ENCODE measurements at regions not wholly inside any gene's neighbourhood (a gene's known extent, or its start where the extent isn't known, plus 50 kb on each side); places are given as distances from the start of the nearest gene placed in this dataset.

- no peak for DNase-seq (ENCODE audit: low read depth)
- Histone ChIP-seq H3K4me3 (ENCODE audit: low read depth, low read length) (no peak overlapping the region), H3K27me3 (ENCODE audit: control insufficient read depth, insufficient read depth, low read length) (no peaks in the 10 kb centered on the region), H3K36me3 (ENCODE audit: control insufficient read depth, insufficient read depth, low read length) (no peaks in the 10 kb centered on the region)
- no peak for TF ChIP-seq CTCF (IDR thresholded peaks at IDR 0.05; ENCODE audit: insufficient read depth, low read length, severe bottlenecking)
- no peak for FAIRE-seq
These were observed 203.2 kb upstream of the PPP2R2D start for GRCh38 chr10:131697476-131698128.

GRCh38 chr10:131698232-131698631, 202.6 kb upstream of the PPP2R2D start:
- FAIRE-seq = no peak
- Histone ChIP-seq H3K4me3 (ENCODE audit: low read depth, low read length) (no peak overlapping the region), H3K27me3 (ENCODE audit: control insufficient read depth, insufficient read depth, low read length) (no peaks in the 10 kb centered on the region), H3K36me3 (ENCODE audit: control insufficient read depth, insufficient read depth, low read length) (no peaks in the 10 kb centered on the region)
- no peak for DNase-seq (ENCODE audit: low read depth)
- TF ChIP-seq CTCF (IDR thresholded peaks at IDR 0.05; ENCODE audit: insufficient read depth, low read length, severe bottlenecking) = no peak

GRCh38 chr10:131698986-131699385, 201.8 kb upstream of the PPP2R2D start:
- DNase-seq (ENCODE audit: low read depth) = no peak
- no peak for TF ChIP-seq CTCF (IDR thresholded peaks at IDR 0.05; ENCODE audit: insufficient read depth, low read length, severe bottlenecking)
- Histone ChIP-seq H3K27me3 (ENCODE audit: control insufficient read depth, insufficient read depth, low read length) (no peaks in the 10 kb centered on the region), H3K36me3 (ENCODE audit: control insufficient read depth, insufficient read depth, low read length) (no peaks in the 10 kb centered on the region), H3K4me3 (ENCODE audit: low read depth, low read length) (no peak overlapping the region)
- FAIRE-seq = peak; percentile 86

- TF ChIP-seq CTCF (IDR thresholded peaks at IDR 0.05; ENCODE audit: insufficient read depth, low read length, severe bottlenecking) = no peak
- Histone ChIP-seq H3K36me3 (ENCODE audit: control insufficient read depth, insufficient read depth, low read length) (no peaks in the 10 kb centered on the region), H3K27me3 (ENCODE audit: control insufficient read depth, insufficient read depth, low read length) (no peaks in the 10 kb centered on the region), H3K4me3 (ENCODE audit: low read depth, low read length) (no peak overlapping the region)
- no peak for DNase-seq (ENCODE audit: low read depth)
- no peak for FAIRE-seq
These were observed 200.8 kb upstream of the PPP2R2D start for GRCh38 chr10:131700032-131700431.

- Histone ChIP-seq H3K27me3 (ENCODE audit: control insufficient read depth, insufficient read depth, low read length) (no peaks in the 10 kb centered on the region), H3K36me3 (ENCODE audit: control insufficient read depth, insufficient read depth, low read length) (no peaks in the 10 kb centered on the region), H3K4me3 (ENCODE audit: low read depth, low read length) (no peak overlapping the region)
- no peak for DNase-seq (ENCODE audit: low read depth)
- FAIRE-seq = no peak
- no peak for TF ChIP-seq CTCF (IDR thresholded peaks at IDR 0.05; ENCODE audit: insufficient read depth, low read length, severe bottlenecking)
These were observed 200.3 kb upstream of the PPP2R2D start for GRCh38 chr10:131700506-131700905.

Measured in bronchial epithelial cell (primary cell).